ENCODE measurements at regions not wholly inside any gene's neighbourhood (a gene's known extent, or its start where the extent isn't known, plus 50 kb on each side); places are given as distances from the start of the nearest gene placed in this dataset.
A peak's percentile ranks its signal among the peaks of the same experiment; 100 is the strongest.

- DNase-seq (ENCODE audit: low spot score): no peak
These were observed 545.8 kb upstream of the ADAMTS9 start for GRCh38 chr3:65233561-65233960.

GRCh38 chr3:65231544-65231943 lies 543.7 kb upstream of the ADAMTS9 start:
- no peak for DNase-seq (ENCODE audit: low spot score)

GRCh38 chr3:65230261-65231139 lies 542.7 kb upstream of the ADAMTS9 start:
- DNase-seq (ENCODE audit: low spot score): no peak

- no peak for DNase-seq (ENCODE audit: low spot score)
These were observed 538.5 kb upstream of the ADAMTS9 start for GRCh38 chr3:65226287-65226686.

- no peak for DNase-seq (ENCODE audit: low spot score)
These were observed 522.4 kb upstream of the ADAMTS9 start for GRCh38 chr3:65210026-65210814.

GRCh38 chr3:65202395-65202794 lies 514.6 kb upstream of the ADAMTS9 start:
- no peak for DNase-seq (ENCODE audit: low spot score)

GRCh38 chr3:65201926-65202325 lies 514.1 kb upstream of the ADAMTS9 start:
- DNase-seq (ENCODE audit: low spot score): no peak

- DNase-seq (ENCODE audit: low spot score): no peak
These were observed 512.6 kb upstream of the ADAMTS9 start for GRCh38 chr3:65200310-65200970.

GRCh38 chr3:65196663-65197062 lies 508.9 kb upstream of the ADAMTS9 start:
- no peak for DNase-seq (ENCODE audit: low spot score)

- DNase-seq (ENCODE audit: low spot score): no peak
These were observed 507.6 kb upstream of the ADAMTS9 start for GRCh38 chr3:65195211-65196006.

- DNase-seq (ENCODE audit: low spot score): no peak
These were observed 506.9 kb upstream of the ADAMTS9 start for GRCh38 chr3:65194744-65195143.

GRCh38 chr3:65194047-65194714 lies 506.4 kb upstream of the ADAMTS9 start:
- no peak for DNase-seq (ENCODE audit: low spot score)

GRCh38 chr3:65193531-65193930 lies 505.7 kb upstream of the ADAMTS9 start:
- no peak for DNase-seq (ENCODE audit: low spot score)

- DNase-seq (ENCODE audit: low spot score): no peak
These were observed 502.3 kb upstream of the ADAMTS9 start for GRCh38 chr3:65190111-65190510.

- no peak for DNase-seq (ENCODE audit: low spot score)
These were observed 498.5 kb upstream of the ADAMTS9 start for GRCh38 chr3:65186268-65186667.

GRCh38 chr3:65182682-65183081 lies 494.9 kb upstream of the ADAMTS9 start:
- no peak for DNase-seq (ENCODE audit: low spot score)

- no peak for DNase-seq (ENCODE audit: low spot score)
These were observed 494.3 kb upstream of the ADAMTS9 start for GRCh38 chr3:65182085-65182484.

GRCh38 chr3:65181391-65181871 lies 493.6 kb upstream of the ADAMTS9 start:
- peak; percentile 2 for DNase-seq (ENCODE audit: low spot score)

GRCh38 chr3:65178703-65179102 lies 490.9 kb upstream of the ADAMTS9 start:
- no peak for DNase-seq (ENCODE audit: low spot score)

GRCh38 chr3:65177960-65178376 lies 490.2 kb upstream of the ADAMTS9 start:
- no peak for DNase-seq (ENCODE audit: low spot score)

- DNase-seq (ENCODE audit: low spot score): no peak
These were observed 486.9 kb upstream of the ADAMTS9 start for GRCh38 chr3:65174713-65175112.

All from globus pallidus (tissue), 1 donor.